Epithelial cell of proximal tubule (primary cell): ENCODE measurements at regions not wholly inside any gene's neighbourhood (a gene's known extent, or its start where the extent isn't known, plus 50 kb on each side); places are given as distances from the start of the nearest gene placed in this dataset.

Experiments
- DNase-seq: peaks from one replicate; pipeline ENCODE4 v3.0.0-alpha.2; 2011; ENCODE audit warnings: low read depth
- H3K4me3 ChIP-seq: 2 replicates; pipeline ENCODE4 v1.5.1; 2011; ENCODE audit warnings: low read depth, mild to moderate bottlenecking, low read length
- CTCF ChIP-seq: conservative IDR thresholded peaks from 2 replicates; pipeline ENCODE4 v1.5.1; 2012; ENCODE audit warnings: low read depth, mild to moderate bottlenecking, low read length

- TF ChIP-seq CTCF, result no peak
- DNase-seq, result no peak
- H3K4me3 ChIP-seq, result no peak overlapping the region
Observed at GRCh38 chr1:221182791-221183533, 303.7 kb downstream of the HLX start.

- H3K4me3 ChIP-seq, result no peak overlapping the region
- no peak for TF ChIP-seq CTCF
- no peak for DNase-seq
Observed at GRCh38 chr1:221184131-221184794, 305.0 kb downstream of the HLX start.

GRCh38 chr1:221187174-221187573 is 307.9 kb downstream of the HLX start:
- H3K4me3 ChIP-seq, result no peak overlapping the region
- DNase-seq, result no peak

GRCh38 chr1:221188458-221188857 is 309.2 kb downstream of the HLX start:
- H3K4me3 ChIP-seq, result no peak overlapping the region
- DNase-seq, result no peak
- TF ChIP-seq CTCF, result no peak

More at GRCh38 chr1:221187174-221187573, 307.9 kb downstream of the HLX start:
- TF ChIP-seq CTCF, result no peak

GRCh38 chr1:221190249-221190648 is 311.0 kb downstream of the HLX start:
- DNase-seq, result no peak
- no peak overlapping the region for H3K4me3 ChIP-seq
- TF ChIP-seq CTCF, result no peak

GRCh38 chr1:221192055-221192454 is 312.8 kb downstream of the HLX start:
- no peak for DNase-seq
- TF ChIP-seq CTCF, result no peak
- no peak overlapping the region for H3K4me3 ChIP-seq
